ENCODE measurements at regions not wholly inside any gene's neighbourhood (a gene's known extent, or its start where the extent isn't known, plus 50 kb on each side); places are given as distances from the start of the nearest gene placed in this dataset.

DNA sequence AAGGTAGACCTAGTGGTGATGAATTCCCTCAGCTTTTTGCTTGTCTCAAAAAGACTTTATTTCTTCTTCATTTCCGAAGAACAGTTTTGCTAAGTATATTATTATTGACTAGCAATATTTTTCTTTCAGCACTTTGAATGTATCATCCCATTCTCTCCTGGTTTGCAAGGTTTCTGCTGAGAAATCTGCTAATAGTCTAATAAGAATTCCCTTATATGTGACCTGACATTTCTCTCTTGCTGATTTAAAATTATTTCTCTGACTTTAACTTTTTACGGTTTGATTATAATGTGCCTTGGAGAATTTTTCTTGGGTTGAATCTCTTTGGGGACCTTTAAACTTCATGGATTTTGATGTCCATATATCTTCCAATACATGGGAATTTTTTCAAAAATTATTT, 628.3 kb upstream of the ADGRL2 start:
- ATAC-seq (no peak), FAIRE-seq (no peak), DNase-seq (ENCODE audit: low spot score) (no peak)
- WGBS (ENCODE audit: low lambda C conversion rate) = 42% methylated on average over 2 of the region's 2 CpGs
- POLR2A ChIA-PET = no interaction called here
- no peak overlapping the region for H2AFZ ChIP-seq (ENCODE audit: low read length)
- in situ Hi-C loops (cut with HindIII; ENCODE audit: extremely low pct_ligation_motif_present, low pct_unique_long_range_greater_than_20kb) (no loop called here), intact Hi-C loops (cut with micrococcal nuclease; ENCODE audit: unreplicated experiment) (no loop called here)
- H3K36me3 ChIP-seq (replicated peaks in 1 of 2; ENCODE audit: control insufficient read depth in 1 of 2, insufficient read depth in 2 of 2, low read length in 2 of 2) = no peaks in the 10 kb centered on the region
- no peaks in the 10 kb centered on the region for H3K4me1 ChIP-seq (ENCODE audit: insufficient read depth, low read length)
- no peaks in the 10 kb centered on the region for H3K27me3 ChIP-seq (ENCODE audit: control insufficient read depth in 1 of 2, insufficient read depth in 2 of 2, low read length in 2 of 2)
- no peak overlapping the region for H3K27ac ChIP-seq (ENCODE audit: extremely low read length, insufficient read depth, low read length)
- peaks cover 81% of the 10 kb centered on the region for H3K9me3 ChIP-seq (ENCODE audit: low read length)
- H3K4me3 ChIP-seq (replicated peaks in 1 of 3; ENCODE audit: insufficient read depth in 1 of 3, low read depth in 2 of 3, low read length in 3 of 3) = no peak overlapping the region
- no peak overlapping the region for H3K9ac ChIP-seq (ENCODE audit: insufficient read depth, low read depth, low read length)
- H3K79me2 ChIP-seq (ENCODE audit: insufficient read depth, low read length) = no peaks in the 10 kb centered on the region
- no peaks in the 10 kb centered on the region for H4K20me1 ChIP-seq (ENCODE audit: insufficient read depth, low read length)
- CTCF ChIA-PET (ENCODE audit: low intra/inter-chr PET ratio, low total read pairs) = no interaction called here
- H3K4me2 ChIP-seq (ENCODE audit: low read depth, low read length) = no peak overlapping the region
- TF ChIP-seq JUN (CRISPR knock-in tag; IDR thresholded peaks at IDR 0.05) (no peak), ETV5 (CRISPR knock-in tag; IDR thresholded peaks at IDR 0.05; ENCODE audit: borderline replicate concordance) (no peak), POLR2A (IDR thresholded peaks at IDR 0.05; ENCODE audit: insufficient read depth in 1 of 2, low read depth in 2 of 2, low read length in 2 of 2) (no peak)
- TF ChIP-seq, protein P1, sequence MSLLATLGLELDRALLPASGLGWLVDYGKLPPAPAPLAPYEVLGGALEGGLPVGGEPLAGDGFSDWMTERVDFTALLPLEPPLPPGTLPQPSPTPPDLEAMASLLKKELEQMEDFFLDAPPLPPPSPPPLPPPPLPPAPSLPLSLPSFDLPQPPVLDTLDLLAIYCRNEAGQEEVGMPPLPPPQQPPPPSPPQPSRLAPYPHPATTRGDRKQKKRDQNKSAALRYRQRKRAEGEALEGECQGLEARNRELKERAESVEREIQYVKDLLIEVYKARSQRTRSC (CRISPR knock-in tag; IDR thresholded peaks at IDR 0.05; ENCODE audit: low read depth) = no peak
- TF ChIP-seq, protein P2, sequence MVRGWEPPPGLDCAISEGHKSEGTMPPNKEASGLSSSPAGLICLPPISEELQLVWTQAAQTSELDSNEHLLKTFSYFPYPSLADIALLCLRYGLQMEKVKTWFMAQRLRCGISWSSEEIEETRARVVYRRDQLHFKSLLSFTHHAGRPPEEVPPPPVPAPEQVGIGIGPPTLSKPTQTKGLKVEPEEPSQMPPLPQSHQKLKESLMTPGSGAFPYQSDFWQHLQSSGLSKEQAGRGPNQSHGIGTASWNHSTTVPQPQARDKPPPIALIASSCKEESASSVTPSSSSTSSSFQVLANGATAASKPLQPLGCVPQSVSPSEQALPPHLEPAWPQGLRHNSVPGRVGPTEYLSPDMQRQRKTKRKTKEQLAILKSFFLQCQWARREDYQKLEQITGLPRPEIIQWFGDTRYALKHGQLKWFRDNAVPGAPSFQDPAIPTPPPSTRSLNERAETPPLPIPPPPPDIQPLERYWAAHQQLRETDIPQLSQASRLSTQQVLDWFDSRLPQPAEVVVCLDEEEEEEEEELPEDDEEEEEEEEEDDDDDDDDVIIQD (CRISPR knock-in tag; IDR thresholded peaks at IDR 0.05; ENCODE audit: low read depth) = no peak
- BruUV-seq (replicated peaks) = no TSS peak

DNA sequence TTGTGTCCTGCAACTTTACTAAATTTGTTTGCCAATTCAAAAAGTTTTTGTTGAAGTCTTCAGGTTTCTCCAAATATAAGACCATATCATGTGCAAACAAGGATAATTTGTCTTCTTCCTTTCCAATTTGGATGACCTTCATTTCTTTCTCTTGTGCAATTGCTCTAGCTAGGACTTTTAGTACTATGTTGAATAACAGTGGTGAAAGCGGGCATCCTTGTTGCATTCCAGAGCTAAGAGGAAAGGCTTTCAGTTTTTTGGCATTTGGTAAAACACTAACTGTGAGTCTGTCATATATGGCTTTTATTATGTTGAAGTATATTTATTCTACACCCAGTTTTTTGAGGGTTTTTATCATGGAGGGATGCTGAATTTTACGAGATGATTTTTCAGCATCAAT, 630.0 kb upstream of the ADGRL2 start:
- CTCF ChIA-PET (ENCODE audit: low intra/inter-chr PET ratio, low total read pairs) = no interaction called here
- no TSS peak for BruUV-seq (replicated peaks)
- Histone ChIP-seq H3K4me1 (ENCODE audit: insufficient read depth, low read length) (no peaks in the 10 kb centered on the region), H3K79me2 (ENCODE audit: insufficient read depth, low read length) (no peaks in the 10 kb centered on the region), H3K27me3 (ENCODE audit: control insufficient read depth in 1 of 2, insufficient read depth in 2 of 2, low read length in 2 of 2) (no peaks in the 10 kb centered on the region), H3K4me3 (replicated peaks in 1 of 3; ENCODE audit: insufficient read depth in 1 of 3, low read depth in 2 of 3, low read length in 3 of 3) (no peak overlapping the region), H3K9ac (ENCODE audit: insufficient read depth, low read depth, low read length) (no peak overlapping the region), H4K20me1 (ENCODE audit: insufficient read depth, low read length) (no peaks in the 10 kb centered on the region), H3K9me3 (ENCODE audit: low read length) (peaks cover 72% of the 10 kb centered on the region), H3K36me3 (replicated peaks in 1 of 2; ENCODE audit: control insufficient read depth in 1 of 2, insufficient read depth in 2 of 2, low read length in 2 of 2) (no peaks in the 10 kb centered on the region), H3K4me2 (ENCODE audit: low read depth, low read length) (no peak overlapping the region), H2AFZ (ENCODE audit: low read length) (no peak overlapping the region), H3K27ac (ENCODE audit: extremely low read length, insufficient read depth, low read length) (no peak overlapping the region)
- in situ Hi-C loops (cut with HindIII; ENCODE audit: extremely low pct_ligation_motif_present, low pct_unique_long_range_greater_than_20kb) = no loop called here
- ATAC-seq (no peak), FAIRE-seq (no peak), DNase-seq (ENCODE audit: low spot score) (no peak)
- intact Hi-C loops (cut with micrococcal nuclease; ENCODE audit: unreplicated experiment) = no loop called here
- 0% methylated on average over 2 of the region's 2 CpGs for WGBS (ENCODE audit: low lambda C conversion rate)
- POLR2A ChIA-PET = no interaction called here
- TF ChIP-seq STAG1 (CRISPR knock-in tag; IDR thresholded peaks at IDR 0.05) (no peak), GABPA (IDR thresholded peaks at IDR 0.05; ENCODE audit: low read depth, low read length) (no peak), GABPA (CRISPR knock-in tag; IDR thresholded peaks at IDR 0.05; ENCODE audit: low read depth) (no peak), TEAD2 (CRISPR knock-in tag; IDR thresholded peaks at IDR 0.05) (no peak), RFXAP (CRISPR knock-in tag; IDR thresholded peaks at IDR 0.05; ENCODE audit: borderline replicate concordance) (no peak), RAD51 (IDR thresholded peaks at IDR 0.05; ENCODE audit: borderline replicate concordance) (no peak)
- TF ChIP-seq, protein P3, sequence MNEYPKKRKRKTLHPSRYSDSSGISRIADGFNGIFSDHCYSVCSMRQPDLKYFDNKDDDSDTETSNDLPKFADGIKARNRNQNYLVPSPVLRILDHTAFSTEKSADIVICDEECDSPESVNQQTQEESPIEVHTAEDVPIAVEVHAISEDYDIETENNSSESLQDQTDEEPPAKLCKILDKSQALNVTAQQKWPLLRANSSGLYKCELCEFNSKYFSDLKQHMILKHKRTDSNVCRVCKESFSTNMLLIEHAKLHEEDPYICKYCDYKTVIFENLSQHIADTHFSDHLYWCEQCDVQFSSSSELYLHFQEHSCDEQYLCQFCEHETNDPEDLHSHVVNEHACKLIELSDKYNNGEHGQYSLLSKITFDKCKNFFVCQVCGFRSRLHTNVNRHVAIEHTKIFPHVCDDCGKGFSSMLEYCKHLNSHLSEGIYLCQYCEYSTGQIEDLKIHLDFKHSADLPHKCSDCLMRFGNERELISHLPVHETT (CRISPR knock-in tag; conservative IDR thresholded peaks at IDR 0.05) = no peak
- TF ChIP-seq, protein P4, sequence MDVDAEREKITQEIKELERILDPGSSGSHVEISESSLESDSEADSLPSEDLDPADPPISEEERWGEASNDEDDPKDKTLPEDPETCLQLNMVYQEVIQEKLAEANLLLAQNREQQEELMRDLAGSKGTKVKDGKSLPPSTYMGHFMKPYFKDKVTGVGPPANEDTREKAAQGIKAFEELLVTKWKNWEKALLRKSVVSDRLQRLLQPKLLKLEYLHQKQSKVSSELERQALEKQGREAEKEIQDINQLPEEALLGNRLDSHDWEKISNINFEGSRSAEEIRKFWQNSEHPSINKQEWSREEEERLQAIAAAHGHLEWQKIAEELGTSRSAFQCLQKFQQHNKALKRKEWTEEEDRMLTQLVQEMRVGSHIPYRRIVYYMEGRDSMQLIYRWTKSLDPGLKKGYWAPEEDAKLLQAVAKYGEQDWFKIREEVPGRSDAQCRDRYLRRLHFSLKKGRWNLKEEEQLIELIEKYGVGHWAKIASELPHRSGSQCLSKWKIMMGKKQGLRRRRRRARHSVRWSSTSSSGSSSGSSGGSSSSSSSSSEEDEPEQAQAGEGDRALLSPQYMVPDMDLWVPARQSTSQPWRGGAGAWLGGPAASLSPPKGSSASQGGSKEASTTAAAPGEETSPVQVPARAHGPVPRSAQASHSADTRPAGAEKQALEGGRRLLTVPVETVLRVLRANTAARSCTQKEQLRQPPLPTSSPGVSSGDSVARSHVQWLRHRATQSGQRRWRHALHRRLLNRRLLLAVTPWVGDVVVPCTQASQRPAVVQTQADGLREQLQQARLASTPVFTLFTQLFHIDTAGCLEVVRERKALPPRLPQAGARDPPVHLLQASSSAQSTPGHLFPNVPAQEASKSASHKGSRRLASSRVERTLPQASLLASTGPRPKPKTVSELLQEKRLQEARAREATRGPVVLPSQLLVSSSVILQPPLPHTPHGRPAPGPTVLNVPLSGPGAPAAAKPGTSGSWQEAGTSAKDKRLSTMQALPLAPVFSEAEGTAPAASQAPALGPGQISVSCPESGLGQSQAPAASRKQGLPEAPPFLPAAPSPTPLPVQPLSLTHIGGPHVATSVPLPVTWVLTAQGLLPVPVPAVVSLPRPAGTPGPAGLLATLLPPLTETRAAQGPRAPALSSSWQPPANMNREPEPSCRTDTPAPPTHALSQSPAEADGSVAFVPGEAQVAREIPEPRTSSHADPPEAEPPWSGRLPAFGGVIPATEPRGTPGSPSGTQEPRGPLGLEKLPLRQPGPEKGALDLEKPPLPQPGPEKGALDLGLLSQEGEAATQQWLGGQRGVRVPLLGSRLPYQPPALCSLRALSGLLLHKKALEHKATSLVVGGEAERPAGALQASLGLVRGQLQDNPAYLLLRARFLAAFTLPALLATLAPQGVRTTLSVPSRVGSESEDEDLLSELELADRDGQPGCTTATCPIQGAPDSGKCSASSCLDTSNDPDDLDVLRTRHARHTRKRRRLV (CRISPR knock-in tag; IDR thresholded peaks at IDR 0.05) = no peak

All from HepG2 (cell line).